SK-N-SH (cell line): ENCODE measurements at regions not wholly inside any gene's neighbourhood (a gene's known extent, or its start where the extent isn't known, plus 50 kb on each side); places are given as distances from the start of the nearest gene placed in this dataset.
"Not testable (repeated sequence)": the region's sequence is repeated elsewhere in the genome, so short reads cannot be mapped to it uniquely, and the experiment has no call there.

Experiments used
- CTCF ChIA-PET: fragments of 300-600, 350-600 bp; formaldehyde crosslinking; extraction: SDS; loops from one replicate; lab custom pipeline; 2021; lab: Yijun Ruan, JAX
- POLR2A ChIA-PET: fragments of 350-600 bp; sonication (Branson Sonifier 250); formaldehyde crosslinking; extraction: SDS; loops from one replicate; lab custom pipeline; 2020; ENCODE audit warnings: antibody characterized with exemption, inconsistent platforms; lab: Yijun Ruan, JAX
- DNase-seq: peaks from one replicate; pipeline ENCODE4 v3.0.0; 2012
- H2AFZ ChIP-seq: fragments of 200-600 bp; sonication (generic); 2 replicates; pipeline ENCODE4 v1.8.1; 2016; ENCODE audit warnings: antibody characterized with exemption, mild to moderate bottlenecking, low read depth
- H3F3A ChIP-seq: fragments of 200-600 bp; sonication (generic); replicated peaks from 2 replicates; pipeline ENCODE3; 2016; ENCODE audit warnings: antibody characterized with exemption, mild to moderate bottlenecking; ENCODE audit not compliant: insufficient read depth
- H3K27ac ChIP-seq, 2 experiments: fragments of 200-500 bp in 1 of 2; fragments of 200-600 bp in 1 of 2; sonication (Bioruptor generic) in 1 of 2; sonication (generic), shearing (Covaris generic) in 1 of 2; 2 replicates each; pipeline versions ENCODE4 v1.5.1 to v1.6.1; 2014 to 2016; ENCODE audit warnings: low read depth in 2 of 2, inconsistent platforms in 1 of 2, low read length in 1 of 2, mild to moderate bottlenecking in 1 of 2, mixed read lengths in 1 of 2
- H3K27me3 ChIP-seq: fragments of 200-600 bp; sonication (generic), shearing (Covaris generic); 2 replicates; pipeline ENCODE4 v1.6.1; 2016; ENCODE audit warnings: mixed run types; ENCODE audit not compliant: insufficient read depth
- H3K36me3 ChIP-seq, 2 experiments: fragments of 200-500 bp in 1 of 2; fragments of 200-600 bp in 1 of 2; sonication (Bioruptor generic) in 1 of 2; sonication (generic) in 1 of 2; replicated peaks in 1 of 2; 2 replicates each; pipeline versions ENCODE3 to v1.5.1; 2014 to 2016; ENCODE audit warnings: low read length in 1 of 2, mild to moderate bottlenecking in 1 of 2; ENCODE audit not compliant: insufficient read depth in 2 of 2, control insufficient read depth in 1 of 2
- H3K4me1 ChIP-seq, 2 experiments: fragments of 200-500 bp in 1 of 2; fragments of 200-600 bp in 1 of 2; sonication (Bioruptor generic) in 1 of 2; sonication (generic), shearing (Covaris generic) in 1 of 2; 2 replicates each; pipeline versions ENCODE4 v1.5.1 to v1.6.1; 2014 to 2016; ENCODE audit warnings: low read depth in 1 of 2, low read length in 1 of 2, mixed run types in 1 of 2; ENCODE audit not compliant: insufficient read depth in 2 of 2, control insufficient read depth in 1 of 2
- H3K4me2 ChIP-seq: fragments of 200-600 bp; sonication (generic), shearing (Covaris generic); 2 replicates; pipeline ENCODE4 v1.6.1; 2017; ENCODE audit warnings: mixed run types
- H3K4me3 ChIP-seq, 2 experiments: fragments of 200-500 bp in 1 of 2; fragments of 200-600 bp in 1 of 2; sonication (Bioruptor generic) in 1 of 2; sonication (generic), shearing (Covaris generic) in 1 of 2; 2 replicates each; pipeline versions ENCODE4 v1.5.1 to v1.8.1; 2014 to 2016; ENCODE audit warnings: low read depth in 2 of 2, inconsistent platforms in 1 of 2, low read length in 1 of 2, mild to moderate bottlenecking in 1 of 2, mixed read lengths in 1 of 2, moderate library complexity in 1 of 2
- H3K79me2 ChIP-seq: fragments of 200-600 bp; sonication (generic); 2 replicates; pipeline ENCODE4 v1.8.1; 2017; ENCODE audit warnings: mild to moderate bottlenecking; ENCODE audit not compliant: insufficient read depth
- H3K9ac ChIP-seq: fragments of 200-600 bp; sonication (generic); 2 replicates; pipeline ENCODE4 v1.6.1; 2017; ENCODE audit warnings: mixed run types
- H3K9me2 ChIP-seq: fragments of 200-600 bp; sonication (generic); 2 replicates; pipeline ENCODE4 v1.6.1; 2017; ENCODE audit warnings: mixed run types
- H3K9me3 ChIP-seq: fragments of 200-600 bp; sonication (generic); 2 replicates; pipeline ENCODE4 v1.6.1; 2017; ENCODE audit warnings: mixed run types, mild to moderate bottlenecking, moderate library complexity
- H4K20me1 ChIP-seq: fragments of 200-600 bp; sonication (generic); 2 replicates; pipeline ENCODE4 v1.6.1; 2017; ENCODE audit warnings: mild to moderate bottlenecking, mixed run types; ENCODE audit not compliant: insufficient read depth
- EP300 ChIP-seq, 2 experiments: IDR thresholded peaks; 2 replicates each; pipeline versions ENCODE4 v1.4.0 to v1.6.1; 2012; ENCODE audit warnings: borderline replicate concordance in 1 of 2, low read depth in 1 of 2, low read length in 1 of 2
- FOSL2 ChIP-seq: IDR thresholded peaks from 2 replicates; pipeline ENCODE4 v1.4.0; 2012; ENCODE audit warnings: low read depth, mild to moderate bottlenecking, moderate library complexity, borderline replicate concordance
- FOXM1 ChIP-seq: IDR thresholded peaks from 2 replicates; pipeline ENCODE4 v1.4.0; 2012; ENCODE audit warnings: low read depth, mild to moderate bottlenecking
- GABPA ChIP-seq: IDR thresholded peaks from 2 replicates; pipeline ENCODE4 v1.4.0; 2012; ENCODE audit warnings: low read depth, mild to moderate bottlenecking
- JUND ChIP-seq: IDR thresholded peaks from 2 replicates; pipeline ENCODE4 v1.4.0; 2012
- MAX ChIP-seq: IDR thresholded peaks from 2 replicates; pipeline ENCODE4 v1.4.0; 2012; ENCODE audit warnings: low read depth
- MEF2A ChIP-seq: IDR thresholded peaks from 2 replicates; pipeline ENCODE4 v1.4.0; 2012; ENCODE audit warnings: low read depth, borderline replicate concordance
- MXI1 ChIP-seq: IDR thresholded peaks from 2 replicates; pipeline ENCODE4 v1.6.1; 2012; ENCODE audit warnings: mild to moderate bottlenecking, low read depth, low read length, improper control_type of control experiment
- NFIC ChIP-seq: IDR thresholded peaks from 2 replicates; pipeline ENCODE4 v1.4.0; 2012; ENCODE audit warnings: borderline replicate concordance
- POLR2AphosphoS5 ChIP-seq: IDR thresholded peaks from 2 replicates; pipeline ENCODE4 v1.6.1; 2012; ENCODE audit warnings: low read depth, low read length
- RCOR1 ChIP-seq: fragments of 150-350 bp; IDR thresholded peaks from 2 replicates; pipeline ENCODE4 v1.6.1; 2017; ENCODE audit warnings: antibody characterized with exemption, low read length
- RXRA ChIP-seq: IDR thresholded peaks from 2 replicates; pipeline ENCODE4 v1.4.0; 2012; ENCODE audit warnings: low read depth, mild to moderate bottlenecking, borderline replicate concordance
- SIN3A ChIP-seq: IDR thresholded peaks from 2 replicates; pipeline ENCODE4 v1.6.1; 2012; ENCODE audit warnings: low read depth, mild to moderate bottlenecking, low read length, moderate library complexity, borderline replicate concordance
- TAF1 ChIP-seq: IDR thresholded peaks from 2 replicates; pipeline ENCODE4 v1.6.1; 2012; ENCODE audit warnings: low read depth, mild to moderate bottlenecking, low read length, moderate library complexity, borderline replicate concordance
- TCF12 ChIP-seq: IDR thresholded peaks from 2 replicates; pipeline ENCODE4 v1.4.0; 2012
- TEAD4 ChIP-seq: IDR thresholded peaks from 2 replicates; pipeline ENCODE4 v1.4.0; 2012; ENCODE audit warnings: mild to moderate bottlenecking, borderline replicate concordance; ENCODE audit not compliant: insufficient read depth
- USF1 ChIP-seq: IDR thresholded peaks from 2 replicates; pipeline ENCODE4 v1.4.0; 2012; ENCODE audit warnings: low read depth, borderline replicate concordance
- USF2 ChIP-seq: fragments of 150-350 bp; IDR thresholded peaks from 2 replicates; pipeline ENCODE4 v1.6.1; 2017; ENCODE audit warnings: antibody characterized with exemption, low read length, low read depth, borderline replicate concordance
- WGBS: methylation state at CpG from one replicate; pipeline ENCODE4 v1.1.6; 2017; ENCODE audit warnings: low lambda C conversion rate; 5-methylcytosine and 5-hydroxymethylcytosine counted together
- TF ChIP-seq, protein P1 (sequence below): fragments of 150-350 bp; IDR thresholded peaks from 2 replicates; pipeline ENCODE4 v1.6.1; 2016; ENCODE audit warnings: mild to moderate bottlenecking, low read depth, low read length

- Histone ChIP-seq H2AFZ (no peak overlapping the region), H3K27ac (no peak overlapping the region), H3K4me2 (no peak overlapping the region), H3K9me3 (no peaks in the 10 kb centered on the region), H3K36me3 (no peaks in the 10 kb centered on the region), H3K79me2 (no peaks in the 10 kb centered on the region), H3F3A (no peaks in the 10 kb centered on the region), H3K4me3 (no peak overlapping the region), H3K9ac (no peak overlapping the region), H3K9me2 (no peaks in the 10 kb centered on the region), H3K4me1 (no peaks in the 10 kb centered on the region), H4K20me1 (no peaks in the 10 kb centered on the region), H3K27me3 (no peaks in the 10 kb centered on the region)
- CTCF ChIA-PET, result no interaction called here
- POLR2A ChIA-PET, result no interaction called here
- no peak for TF ChIP-seq JUND
- no peak for TF ChIP-seq MEF2A
- no peak for TF ChIP-seq NFIC
- no peak for TF ChIP-seq SIN3A
- TF ChIP-seq GABPA, result no peak
- no peak for TF ChIP-seq TEAD4
- TF ChIP-seq MXI1, result no peak
- TF ChIP-seq FOSL2, result no peak
- no peak for TF ChIP-seq FOXM1
- no peak for TF ChIP-seq USF1
- TF ChIP-seq, protein P1, sequence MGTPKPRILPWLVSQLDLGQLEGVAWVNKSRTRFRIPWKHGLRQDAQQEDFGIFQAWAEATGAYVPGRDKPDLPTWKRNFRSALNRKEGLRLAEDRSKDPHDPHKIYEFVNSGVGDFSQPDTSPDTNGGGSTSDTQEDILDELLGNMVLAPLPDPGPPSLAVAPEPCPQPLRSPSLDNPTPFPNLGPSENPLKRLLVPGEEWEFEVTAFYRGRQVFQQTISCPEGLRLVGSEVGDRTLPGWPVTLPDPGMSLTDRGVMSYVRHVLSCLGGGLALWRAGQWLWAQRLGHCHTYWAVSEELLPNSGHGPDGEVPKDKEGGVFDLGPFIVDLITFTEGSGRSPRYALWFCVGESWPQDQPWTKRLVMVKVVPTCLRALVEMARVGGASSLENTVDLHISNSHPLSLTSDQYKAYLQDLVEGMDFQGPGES, result no peak
- 94% methylated on average over 1 of the region's 1 CpG for WGBS
- no peak for DNase-seq
Observed at GRCh38 chr1:73197972-73198371, 915.6 kb upstream of the NEGR1 start.

- no peak for TF ChIP-seq MAX
- TF ChIP-seq TEAD4, result no peak
- TF ChIP-seq JUND, result no peak
- no peak for TF ChIP-seq TCF12
- TF ChIP-seq USF1, result no peak
- no peak for TF ChIP-seq MEF2A
- TF ChIP-seq EP300 (IDR thresholded peaks at IDR 0.05; ENCODE audit: borderline replicate concordance in 1 of 2, low read depth in 1 of 2, low read length in 1 of 2), result no peak
- no peak for TF ChIP-seq RXRA
- TF ChIP-seq POLR2AphosphoS5, result no peak
- no peak for TF ChIP-seq USF2
- no peak for TF ChIP-seq RCOR1
- TF ChIP-seq FOXM1, result no peak
- TF ChIP-seq TAF1, result no peak
- TF ChIP-seq, all 33 proteins: peak for 0
- Histone ChIP-seq H3K36me3 (no peaks in the 10 kb centered on the region), H2AFZ (no peak overlapping the region), H4K20me1 (no peaks in the 10 kb centered on the region), H3K4me3 (no peak overlapping the region), H3K79me2 (no peaks in the 10 kb centered on the region), H3K4me1 (no peaks in the 10 kb centered on the region), H3F3A (no peaks in the 10 kb centered on the region), H3K9ac (no peak overlapping the region), H3K9me2 (no peaks in the 10 kb centered on the region), H3K4me2 (no peak overlapping the region), H3K27me3 (no peaks in the 10 kb centered on the region), H3K27ac (no peak overlapping the region), H3K9me3 (no peaks in the 10 kb centered on the region)
- POLR2A ChIA-PET, result no interaction called here
- WGBS, result 32% methylated on average over 1 of the region's 1 CpG
- CTCF ChIA-PET, result no interaction called here
- no peak for DNase-seq
Observed at GRCh38 chr1:73194965-73195364, 912.6 kb upstream of the NEGR1 start.

DNA sequence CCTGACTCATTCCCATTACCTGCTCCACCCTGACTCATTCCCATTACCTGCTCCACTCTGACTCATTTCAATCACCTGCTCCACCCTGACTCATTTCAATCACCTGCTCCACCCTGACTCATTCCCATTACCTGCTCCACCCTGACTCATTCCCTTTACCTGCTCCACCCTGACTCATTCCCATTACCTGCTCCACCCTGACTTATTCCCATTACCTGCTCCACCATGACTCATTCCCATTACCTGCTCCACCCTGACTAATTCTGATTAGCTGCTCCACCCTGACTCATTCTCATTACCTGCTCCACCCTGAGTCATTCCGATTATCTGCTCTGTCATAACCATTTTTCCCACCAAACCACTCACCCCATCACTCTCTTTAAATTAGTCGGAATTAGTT is 901.2 kb upstream of the NEGR1 start:
- H2AFZ ChIP-seq, H4K20me1 ChIP-seq, H3K9me2 ChIP-seq, H3K4me3 ChIP-seq, H3K4me1 ChIP-seq, H3K79me2 ChIP-seq, H3K27ac ChIP-seq, H3F3A ChIP-seq, DNase-seq, H3K9me3 ChIP-seq, H3K9ac ChIP-seq, H3K27me3 ChIP-seq, H3K4me2 ChIP-seq, CTCF ChIA-PET, H3K36me3 ChIP-seq, POLR2A ChIA-PET: not testable (repeated sequence)
- WGBS, result 43% methylated on average over 2 of the region's 2 CpGs
